HCT116 (cell line): ENCODE measurements at regions not wholly inside any gene's neighbourhood (a gene's known extent, or its start where the extent isn't known, plus 50 kb on each side); places are given as distances from the start of the nearest gene placed in this dataset.

Source experiments
- ATAC-seq: fragments of 200-7000 bp; cut with Tn5 transposase; 2 replicates; pipeline ENCODE4 v1.9.1; 2020; ENCODE audit warnings: mild to moderate bottlenecking, moderate library complexity
- BruUV-seq: library from RNA; stranded (reverse); fragments of 400-500 nt; replicated peaks from 2 replicates; lab custom pipeline; 2021; lab: Mats Ljungman, UMichigan
- CTCF ChIA-PET: fragments of 300-600 bp; sonication (Branson Sonifier 250); formaldehyde crosslinking; loops from one replicate; lab custom pipeline; 2021; ENCODE audit warnings: antibody characterized with exemption; lab: Charles Lee
- POLR2A ChIA-PET: fragments of 300-600, 350-600 bp; sonication (Branson Sonifier 250); formaldehyde crosslinking; loops from one replicate; lab custom pipeline; 2021; ENCODE audit warnings: antibody characterized with exemption; lab: Charles Lee
- RAD21 ChIA-PET, 2 experiments: fragments of 300-600 bp; sonication (Branson Sonifier 250); formaldehyde crosslinking; loops; one replicate each; lab custom pipeline; 2023; ENCODE audit warnings: low total read pairs in 2 of 2; ENCODE audit not compliant: uncharacterized antibody in 2 of 2, unreplicated experiment in 2 of 2, low non-redundant PET in 1 of 2; lab: Charles Lee
- DNase-seq: peaks from one replicate; pipeline ENCODE4 v3.0.0-alpha.2; 2010; ENCODE audit warnings: low read depth, low spot score
- H2AFZ ChIP-seq: fragments of 200-600 bp; shearing (Covaris generic), sonication (generic); 2 replicates; pipeline ENCODE4 v1.6.1; 2017; ENCODE audit warnings: low read depth, mixed run types, mixed read lengths, antibody characterized with exemption, low read length; ENCODE audit not compliant: poor library complexity, severe bottlenecking
- H3K27ac ChIP-seq: 2 replicates; pipeline ENCODE4 v1.5.1; 2012; ENCODE audit warnings: low read depth, low read length
- H3K27me3 ChIP-seq: fragments of 200-600 bp; sonication (generic); 2 replicates; pipeline ENCODE4 v1.6.1; 2016; ENCODE audit warnings: mixed run types, low read length, mixed read lengths; ENCODE audit not compliant: insufficient read depth
- H3K36me3 ChIP-seq, 2 experiments: fragments of 200-500 bp in 1 of 2; fragments of 200-600 bp in 1 of 2; sonication (Bioruptor generic) in 1 of 2; sonication (generic) in 1 of 2; 2 replicates each; pipeline versions ENCODE4 v1.5.1 to v1.6.1; 2014 to 2016; ENCODE audit warnings: low read length in 2 of 2, inconsistent platforms in 1 of 2, mixed read lengths in 1 of 2, mixed run types in 1 of 2; ENCODE audit not compliant: insufficient read depth in 2 of 2, control insufficient read depth in 1 of 2
- H3K4me1 ChIP-seq, 2 experiments: fragments of 200-600 bp in 1 of 2; sonication (generic) in 1 of 2; 2 replicates each; pipeline versions ENCODE4 v1.5.1 to v1.6.1; 2012 to 2017; ENCODE audit warnings: low read length in 2 of 2, inconsistent platforms in 1 of 2, mild to moderate bottlenecking in 1 of 2, mixed read lengths in 1 of 2, mixed run types in 1 of 2, moderate library complexity in 1 of 2; ENCODE audit not compliant: insufficient read depth in 2 of 2, control insufficient read depth in 1 of 2
- H3K4me2 ChIP-seq: fragments of 200-600 bp; sonication (generic); 2 replicates; pipeline ENCODE4 v1.6.1; 2017; ENCODE audit warnings: mixed run types, low read length, mixed read lengths
- H3K4me3 ChIP-seq, 2 experiments: fragments of 200-600 bp in 1 of 2; sonication (generic) in 1 of 2; replicated peaks in 1 of 2; 2 replicates each; pipeline ENCODE4 v1.5.1; 2011 to 2016; ENCODE audit warnings: low read length in 2 of 2, control low read depth in 1 of 2, low read depth in 1 of 2, mild to moderate bottlenecking in 1 of 2, mixed read lengths in 1 of 2, mixed run types in 1 of 2
- H3K79me2 ChIP-seq: fragments of 200-600 bp; sonication (generic); 2 replicates; pipeline ENCODE4 v1.6.1; 2017; ENCODE audit warnings: mild to moderate bottlenecking, mixed run types, low read length, moderate library complexity, mixed read lengths; ENCODE audit not compliant: insufficient read depth
- H3K9ac ChIP-seq: fragments of 200-600 bp; sonication (generic); 2 replicates; pipeline ENCODE4 v1.6.1; 2016; ENCODE audit warnings: low read length, mixed read lengths
- H3K9me2 ChIP-seq: fragments of 200-600 bp; sonication (generic), shearing (Covaris generic); 2 replicates; pipeline ENCODE4 v1.6.1; 2017; ENCODE audit warnings: mixed run types, mild to moderate bottlenecking, moderate library complexity; ENCODE audit not compliant: insufficient read depth
- H3K9me3 ChIP-seq, 2 experiments: fragments of 200-500 bp in 1 of 2; fragments of 200-600 bp in 1 of 2; sonication (Bioruptor generic) in 1 of 2; sonication (generic) in 1 of 2; 2 replicates each; pipeline ENCODE4 v1.6.1; 2014 to 2017; ENCODE audit warnings: low read length in 2 of 2, mixed read lengths in 2 of 2, inconsistent platforms in 1 of 2, low read depth in 1 of 2, mild to moderate bottlenecking in 1 of 2, mixed run types in 1 of 2, moderate library complexity in 1 of 2; ENCODE audit not compliant: control insufficient read depth in 1 of 2, insufficient read depth in 1 of 2
- H4K20me1 ChIP-seq: fragments of 200-600 bp; sonication (generic), shearing (Covaris generic); 2 replicates; pipeline ENCODE4 v1.6.1; 2017; ENCODE audit warnings: mixed run types, mild to moderate bottlenecking, moderate library complexity; ENCODE audit not compliant: insufficient read depth
- ATF3 ChIP-seq: IDR thresholded peaks from 2 replicates; pipeline ENCODE4 v1.6.1; 2012
- EGR1 ChIP-seq: IDR thresholded peaks from 2 replicates; pipeline ENCODE4 v1.6.1; 2012; ENCODE audit warnings: low read depth
- ELF1 ChIP-seq: IDR thresholded peaks from 2 replicates; pipeline ENCODE4 v1.6.1; 2012; ENCODE audit warnings: low read depth, borderline replicate concordance
- EZH2 ChIP-seq: fragments of 200-600 bp; sonication (generic); IDR thresholded peaks from 2 replicates; pipeline ENCODE4 v1.6.1; 2017; ENCODE audit warnings: antibody characterized with exemption, mixed run types
- EZH2phosphoT487 ChIP-seq: fragments of 200-600 bp; IDR thresholded peaks from 2 replicates; pipeline ENCODE4 v1.6.1; 2018; ENCODE audit warnings: antibody characterized with exemption, borderline replicate concordance
- FOSL1 ChIP-seq: IDR thresholded peaks from 2 replicates; pipeline ENCODE4 v1.6.1; 2012; ENCODE audit warnings: low read depth
- JUND ChIP-seq: IDR thresholded peaks from 2 replicates; pipeline ENCODE4 v1.6.1; 2012
- MAX ChIP-seq: IDR thresholded peaks from 2 replicates; pipeline ENCODE4 v1.6.1; 2012
- POLR2A ChIP-seq: IDR thresholded peaks from 2 replicates; pipeline ENCODE4 v1.7.0; 2011; ENCODE audit warnings: borderline replicate concordance; ENCODE audit not compliant: insufficient read depth, insufficient read length; ENCODE audit errors: extremely low read depth
- SIN3A ChIP-seq: IDR thresholded peaks from 2 replicates; pipeline ENCODE4 v1.6.1; 2012; ENCODE audit warnings: low read depth
- SRF ChIP-seq: IDR thresholded peaks from 2 replicates; pipeline ENCODE4 v1.6.1; 2012; ENCODE audit warnings: low read depth
- ZFX ChIP-seq: fragments of 450-650 bp; IDR thresholded peaks from 2 replicates; pipeline ENCODE4 v1.6.1; 2017
- intact Hi-C: fragments of 100-400 bp; cut with micrococcal nuclease; formaldehyde crosslinking; loops from 2 replicates; pipeline ENCODE4 v1.10.0; 2022

- H2AFZ ChIP-seq, result no peak overlapping the region
- no peak overlapping the region for H3K4me2 ChIP-seq
- intact Hi-C loops, result no loop called here
- no TSS peak for BruUV-seq
- H3K27ac ChIP-seq, result no peak overlapping the region
- no peak overlapping the region for H3K9ac ChIP-seq
- no peak for DNase-seq
- no peak overlapping the region for H3K4me3 ChIP-seq
- CTCF ChIA-PET, result no interaction called here
- RAD21 ChIA-PET, result no interaction called here
- no peaks in the 10 kb centered on the region for H3K27me3 ChIP-seq
- H3K9me3 ChIP-seq, result no peaks in the 10 kb centered on the region
- H3K9me2 ChIP-seq, result no peaks in the 10 kb centered on the region
- no peak for TF ChIP-seq EGR1
- no peak for TF ChIP-seq ZFX
- no peak for TF ChIP-seq SRF
- TF ChIP-seq ATF3, result no peak
- no peak for TF ChIP-seq JUND
- TF ChIP-seq MAX, result no peak
- TF ChIP-seq SIN3A, result no peak
- H3K36me3 ChIP-seq, result no peaks in the 10 kb centered on the region
- no peak for ATAC-seq
- no peaks in the 10 kb centered on the region for H3K79me2 ChIP-seq
- H3K4me1 ChIP-seq, result no peaks in the 10 kb centered on the region
- H4K20me1 ChIP-seq, result no peaks in the 10 kb centered on the region
- POLR2A ChIA-PET, result no interaction called here
These were observed 142.7 kb upstream of the STEAP4 start for GRCh38 chr7:88449410-88449809.

GRCh38 chr7:88442413-88442812 is 135.7 kb upstream of the STEAP4 start:
- no peaks in the 10 kb centered on the region for H3K79me2 ChIP-seq
- POLR2A ChIA-PET, result no interaction called here
- CTCF ChIA-PET, result no interaction called here
- no peaks in the 10 kb centered on the region for H4K20me1 ChIP-seq
- DNase-seq (no peak), ATAC-seq (no peak)
- no peaks in the 10 kb centered on the region for H3K27me3 ChIP-seq
- H3K4me3 ChIP-seq, result no peak overlapping the region
- H2AFZ ChIP-seq, result no peak overlapping the region
- intact Hi-C loops, result no loop called here
- TF ChIP-seq EGR1, result no peak
- no peak for TF ChIP-seq EZH2
- no peak for TF ChIP-seq POLR2A
- TF ChIP-seq JUND, result no peak
- no peak for TF ChIP-seq EZH2phosphoT487
- no peak for TF ChIP-seq ZFX
- TF ChIP-seq ATF3, result no peak
- TF ChIP-seq MAX, result no peak
- TF ChIP-seq FOSL1, result no peak
- TF ChIP-seq ELF1, result no peak
- no peaks in the 10 kb centered on the region for H3K4me1 ChIP-seq
- no peaks in the 10 kb centered on the region for H3K9me2 ChIP-seq
- H3K27ac ChIP-seq, result no peak overlapping the region
- H3K36me3 ChIP-seq, result no peaks in the 10 kb centered on the region
- RAD21 ChIA-PET, result no interaction called here
- H3K4me2 ChIP-seq, result no peak overlapping the region
- no TSS peak for BruUV-seq
- no peak overlapping the region for H3K9ac ChIP-seq
- H3K9me3 ChIP-seq, result no peaks in the 10 kb centered on the region
